CD4-positive, alpha-beta T cell treated with Interleukin-15 for 4 hours (primary cell): ENCODE measurements at regions not wholly inside any gene's neighbourhood (a gene's known extent, or its start where the extent isn't known, plus 50 kb on each side); places are given as distances from the start of the nearest gene placed in this dataset.
A peak's percentile ranks its signal among the peaks of the same experiment; 100 is the strongest.

Experiments
- DNase-seq: peaks from one replicate; pipeline ENCODE4 v3.0.0-alpha.2; 2020; ENCODE audit warnings: low spot score

- DNase-seq, result no peak
Observed at GRCh38 chr3:8201886-8202285, 299.7 kb upstream of the LMCD1 start.

- DNase-seq, result no peak
Observed at GRCh38 chr3:8204331-8204730, 297.3 kb upstream of the LMCD1 start.

GRCh38 chr3:8204853-8205650, 296.6 kb upstream of the LMCD1 start:
- DNase-seq, result no peak

GRCh38 chr3:8205881-8206280, 295.7 kb upstream of the LMCD1 start:
- no peak for DNase-seq

GRCh38 chr3:8206971-8207617, 294.5 kb upstream of the LMCD1 start:
- DNase-seq, result no peak

- DNase-seq, result no peak
Observed at GRCh38 chr3:8210882-8211341, 290.7 kb upstream of the LMCD1 start.

GRCh38 chr3:8212794-8213193, 288.8 kb upstream of the LMCD1 start:
- no peak for DNase-seq

GRCh38 chr3:8213286-8213685, 288.3 kb upstream of the LMCD1 start:
- DNase-seq, result no peak

- DNase-seq, result no peak
Observed at GRCh38 chr3:8215821-8216220, 285.8 kb upstream of the LMCD1 start.

GRCh38 chr3:8218353-8218940, 283.2 kb upstream of the LMCD1 start:
- no peak for DNase-seq

- no peak for DNase-seq
Observed at GRCh38 chr3:8220291-8220690, 281.3 kb upstream of the LMCD1 start.

- DNase-seq, result no peak
Observed at GRCh38 chr3:8223766-8224165, 277.9 kb upstream of the LMCD1 start.

GRCh38 chr3:8224941-8225340, 276.7 kb upstream of the LMCD1 start:
- no peak for DNase-seq

- no peak for DNase-seq
Observed at GRCh38 chr3:8233938-8234337, 267.7 kb upstream of the LMCD1 start.

- no peak for DNase-seq
Observed at GRCh38 chr3:8236264-8236663, 265.4 kb upstream of the LMCD1 start.

- DNase-seq, result no peak
Observed at GRCh38 chr3:8237893-8238292, 263.7 kb upstream of the LMCD1 start.

- no peak for DNase-seq
Observed at GRCh38 chr3:8238432-8238831, 263.2 kb upstream of the LMCD1 start.

- no peak for DNase-seq
Observed at GRCh38 chr3:8239095-8239494, 262.5 kb upstream of the LMCD1 start.

GRCh38 chr3:8239718-8240695, 261.6 kb upstream of the LMCD1 start:
- DNase-seq, result peak; percentile 13

GRCh38 chr3:8246070-8246469, 255.6 kb upstream of the LMCD1 start:
- no peak for DNase-seq

GRCh38 chr3:8253201-8253600, 248.4 kb upstream of the LMCD1 start:
- DNase-seq, result no peak

- no peak for DNase-seq
Observed at GRCh38 chr3:8254489-8254888, 247.1 kb upstream of the LMCD1 start.
